ENCODE measurements at regions not wholly inside any gene's neighbourhood (a gene's known extent, or its start where the extent isn't known, plus 50 kb on each side); places are given as distances from the start of the nearest gene placed in this dataset.

DNA sequence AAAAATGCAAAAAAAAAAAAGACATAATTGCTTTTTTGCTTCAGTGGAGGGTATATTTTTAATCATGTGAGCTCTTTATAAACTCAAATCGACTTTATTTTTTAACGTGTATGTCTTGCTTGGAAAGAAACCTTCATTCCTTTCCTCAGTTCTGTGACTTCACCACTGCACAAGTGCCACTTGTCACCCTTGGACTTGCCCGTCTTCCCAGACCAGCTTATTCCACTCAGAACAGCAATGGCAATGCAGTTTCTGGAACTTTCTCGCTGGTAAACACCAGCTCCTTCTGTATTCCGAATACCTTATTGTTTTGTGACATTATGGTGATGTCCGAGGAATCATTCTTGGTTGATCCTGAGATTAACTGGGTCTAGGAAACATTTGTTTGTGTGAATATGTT, 440.5 kb upstream of the ADAMTS16 start:
- TF ChIP-seq, protein P1, sequence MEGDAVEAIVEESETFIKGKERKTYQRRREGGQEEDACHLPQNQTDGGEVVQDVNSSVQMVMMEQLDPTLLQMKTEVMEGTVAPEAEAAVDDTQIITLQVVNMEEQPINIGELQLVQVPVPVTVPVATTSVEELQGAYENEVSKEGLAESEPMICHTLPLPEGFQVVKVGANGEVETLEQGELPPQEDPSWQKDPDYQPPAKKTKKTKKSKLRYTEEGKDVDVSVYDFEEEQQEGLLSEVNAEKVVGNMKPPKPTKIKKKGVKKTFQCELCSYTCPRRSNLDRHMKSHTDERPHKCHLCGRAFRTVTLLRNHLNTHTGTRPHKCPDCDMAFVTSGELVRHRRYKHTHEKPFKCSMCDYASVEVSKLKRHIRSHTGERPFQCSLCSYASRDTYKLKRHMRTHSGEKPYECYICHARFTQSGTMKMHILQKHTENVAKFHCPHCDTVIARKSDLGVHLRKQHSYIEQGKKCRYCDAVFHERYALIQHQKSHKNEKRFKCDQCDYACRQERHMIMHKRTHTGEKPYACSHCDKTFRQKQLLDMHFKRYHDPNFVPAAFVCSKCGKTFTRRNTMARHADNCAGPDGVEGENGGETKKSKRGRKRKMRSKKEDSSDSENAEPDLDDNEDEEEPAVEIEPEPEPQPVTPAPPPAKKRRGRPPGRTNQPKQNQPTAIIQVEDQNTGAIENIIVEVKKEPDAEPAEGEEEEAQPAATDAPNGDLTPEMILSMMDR (IDR thresholded peaks at IDR 0.05), result no peak
- no peak for TF ChIP-seq POLR2A (IDR thresholded peaks at IDR 0.05)

Measured in Peyer's patch (tissue), 4 donors.